Right atrium auricular region (tissue), 2 donors: ENCODE measurements at regions not wholly inside any gene's neighbourhood (a gene's known extent, or its start where the extent isn't known, plus 50 kb on each side); places are given as distances from the start of the nearest gene placed in this dataset.
"Not testable (repeated sequence)": the region's sequence is repeated elsewhere in the genome, so short reads cannot be mapped to it uniquely, and the experiment has no call there.

Source experiments
- DNase-seq: peaks from one replicate; pipeline ENCODE4 v3.0.0-alpha.2; 2019; ENCODE audit warnings: low spot score
- H3K27ac ChIP-seq, 2 donors: fragments of 200-600 bp; sonication (generic); 1 replicate in 1 of 2; 2 replicates in 1 of 2; pipeline ENCODE4 v1.5.1; 2016 to 2019
- H3K27me3 ChIP-seq, 2 donors: fragments of 200-600 bp; sonication (generic); one replicate each; pipeline versions ENCODE4 v1.5.1 to v1.6.0; 2017 to 2019
- H3K36me3 ChIP-seq: fragments of 200-600 bp; sonication (generic); one replicate; pipeline ENCODE4 v1.5.1; 2016
- H3K4me1 ChIP-seq, 2 donors: fragments of 200-600 bp; sonication (generic); one replicate each; pipeline versions ENCODE4 v1.5.1 to v1.6.0; 2017 to 2019
- H3K4me3 ChIP-seq, 2 donors: fragments of 200-600 bp; sonication (generic); 1 replicate in 1 of 2; 2 replicates in 1 of 2; pipeline ENCODE4 v1.5.1; 2017 to 2019; ENCODE audit warnings: mild to moderate bottlenecking in 1 of 2, moderate library complexity in 1 of 2
- H3K9me3 ChIP-seq, 2 donors: fragments of 200-600 bp; sonication (generic); one replicate each; pipeline ENCODE4 v1.5.1; 2019
- CTCF ChIP-seq, 2 donors: fragments of 200-600 bp; sonication (generic); IDR thresholded peaks; one replicate each; pipeline ENCODE4 v1.5.1; 2019; ENCODE audit warnings: antibody characterized with exemption in 2 of 2

- Histone ChIP-seq H3K9me3 (peaks cover 0 to 3% of the 10 kb centered on the region in 2 donors), H3K36me3 (no peaks in the 10 kb centered on the region), H3K27me3 (no peaks in the 10 kb centered on the region), H3K4me1 (no peaks in the 10 kb centered on the region), H3K4me3 (no peak overlapping the region), H3K27ac (no peak overlapping the region)
- TF ChIP-seq CTCF (IDR thresholded peaks at IDR 0.05), result no peak
- DNase-seq, result no peak
Observed at GRCh38 chr12:127607146-127607725, 659.7 kb upstream of the TMEM132C start.

GRCh38 chr12:127608359-127608758, 658.6 kb upstream of the TMEM132C start:
- H3K4me3 ChIP-seq, DNase-seq, H3K4me1 ChIP-seq, H3K27me3 ChIP-seq, H3K36me3 ChIP-seq, H3K9me3 ChIP-seq, H3K27ac ChIP-seq: not testable (repeated sequence)

GRCh38 chr12:127613056-127613455, 653.9 kb upstream of the TMEM132C start:
- peaks cover 0 to 3% of the 10 kb centered on the region in 2 donors for H3K9me3 ChIP-seq
- no peak overlapping the region for H3K4me3 ChIP-seq
- H3K27me3 ChIP-seq, result no peaks in the 10 kb centered on the region
- TF ChIP-seq CTCF (IDR thresholded peaks at IDR 0.05), result no peak
- no peaks in the 10 kb centered on the region for H3K4me1 ChIP-seq
- DNase-seq, result no peak
- H3K27ac ChIP-seq, result no peak overlapping the region
- H3K36me3 ChIP-seq, result no peaks in the 10 kb centered on the region

GRCh38 chr12:127619869-127620734, 646.9 kb upstream of the TMEM132C start:
- Histone ChIP-seq H3K36me3 (no peaks in the 10 kb centered on the region), H3K27ac (no peak overlapping the region), H3K4me3 (no peak overlapping the region), H3K9me3 (no peaks in the 10 kb centered on the region), H3K27me3 (no peaks in the 10 kb centered on the region), H3K4me1 (no peaks in the 10 kb centered on the region)
- no peak for TF ChIP-seq CTCF (IDR thresholded peaks at IDR 0.05)
- no peak for DNase-seq

GRCh38 chr12:127620735-127621355, 646.1 kb upstream of the TMEM132C start:
- TF ChIP-seq CTCF (IDR thresholded peaks at IDR 0.05), result no peak
- Histone ChIP-seq H3K4me1 (no peaks in the 10 kb centered on the region), H3K36me3 (no peaks in the 10 kb centered on the region), H3K9me3 (no peaks in the 10 kb centered on the region), H3K27me3 (no peaks in the 10 kb centered on the region), H3K27ac (no peak overlapping the region), H3K4me3 (no peak overlapping the region)
- DNase-seq, result no peak

GRCh38 chr12:127621366-127621765, 645.6 kb upstream of the TMEM132C start:
- Histone ChIP-seq H3K36me3 (no peaks in the 10 kb centered on the region), H3K4me1 (no peaks in the 10 kb centered on the region), H3K27me3 (no peaks in the 10 kb centered on the region), H3K27ac (no peak overlapping the region), H3K4me3 (no peak overlapping the region), H3K9me3 (no peaks in the 10 kb centered on the region)
- DNase-seq, result no peak
- no peak for TF ChIP-seq CTCF (IDR thresholded peaks at IDR 0.05)
